ENCODE measurements at regions not wholly inside any gene's neighbourhood (a gene's known extent, or its start where the extent isn't known, plus 50 kb on each side); places are given as distances from the start of the nearest gene placed in this dataset.

DNA sequence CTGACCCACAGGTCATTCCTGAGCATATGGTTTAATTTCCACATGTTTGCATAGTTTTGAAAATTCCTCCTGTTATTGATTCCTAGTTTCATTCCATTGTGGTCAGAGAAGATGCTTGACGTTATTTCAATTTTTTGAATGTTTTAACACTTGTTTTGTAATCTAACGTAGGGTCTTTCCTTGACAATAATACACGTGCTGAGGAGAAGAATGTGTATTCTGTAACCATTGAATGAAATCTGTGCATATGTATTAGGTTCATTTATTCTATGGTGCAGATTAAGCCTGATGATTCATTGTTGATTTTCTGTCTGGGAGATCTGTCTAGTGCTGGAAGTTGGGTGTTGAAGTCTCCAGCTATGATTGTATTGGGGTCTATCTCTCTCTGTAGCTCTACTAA is 486.4 kb upstream of the RPS6KA3 start:
- TF ChIP-seq, protein P1, sequence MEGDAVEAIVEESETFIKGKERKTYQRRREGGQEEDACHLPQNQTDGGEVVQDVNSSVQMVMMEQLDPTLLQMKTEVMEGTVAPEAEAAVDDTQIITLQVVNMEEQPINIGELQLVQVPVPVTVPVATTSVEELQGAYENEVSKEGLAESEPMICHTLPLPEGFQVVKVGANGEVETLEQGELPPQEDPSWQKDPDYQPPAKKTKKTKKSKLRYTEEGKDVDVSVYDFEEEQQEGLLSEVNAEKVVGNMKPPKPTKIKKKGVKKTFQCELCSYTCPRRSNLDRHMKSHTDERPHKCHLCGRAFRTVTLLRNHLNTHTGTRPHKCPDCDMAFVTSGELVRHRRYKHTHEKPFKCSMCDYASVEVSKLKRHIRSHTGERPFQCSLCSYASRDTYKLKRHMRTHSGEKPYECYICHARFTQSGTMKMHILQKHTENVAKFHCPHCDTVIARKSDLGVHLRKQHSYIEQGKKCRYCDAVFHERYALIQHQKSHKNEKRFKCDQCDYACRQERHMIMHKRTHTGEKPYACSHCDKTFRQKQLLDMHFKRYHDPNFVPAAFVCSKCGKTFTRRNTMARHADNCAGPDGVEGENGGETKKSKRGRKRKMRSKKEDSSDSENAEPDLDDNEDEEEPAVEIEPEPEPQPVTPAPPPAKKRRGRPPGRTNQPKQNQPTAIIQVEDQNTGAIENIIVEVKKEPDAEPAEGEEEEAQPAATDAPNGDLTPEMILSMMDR (IDR thresholded peaks at IDR 0.05) = no peak
- no peak for TF ChIP-seq POLR2A (IDR thresholded peaks at IDR 0.05)
